Astrocyte (in vitro differentiated cells and primary cell): ENCODE measurements at regions not wholly inside any gene's neighbourhood (a gene's known extent, or its start where the extent isn't known, plus 50 kb on each side); places are given as distances from the start of the nearest gene placed in this dataset.
A peak's percentile ranks its signal among the peaks of the same experiment; 100 is the strongest.
"Not testable (repeated sequence)": the region's sequence is repeated elsewhere in the genome, so short reads cannot be mapped to it uniquely, and the experiment has no call there.

Experiments
- DNase-seq: peaks from one replicate; pipeline ENCODE4 v3.0.0-alpha.2; 2010; ENCODE audit warnings: low read depth
- FAIRE-seq: peaks from 2 replicates; lab custom pipeline; 2011; peaks lifted over from hg19 to GRCh38; lab: Jason Lieb, UNC
- H2AFZ ChIP-seq: 2 replicates; pipeline ENCODE4 v1.6.0; 2012; ENCODE audit warnings: low read depth, low read length, inconsistent platforms
- H3K27ac ChIP-seq: 2 replicates; pipeline ENCODE4 v1.5.1; 2011; ENCODE audit warnings: low read depth, low read length, inconsistent platforms
- H3K27me3 ChIP-seq: 2 replicates; pipeline ENCODE4 v1.6.0; 2011; ENCODE audit warnings: low read length, inconsistent platforms; ENCODE audit not compliant: insufficient read depth
- H3K36me3 ChIP-seq: 2 replicates; pipeline ENCODE4 v1.5.1; 2011; ENCODE audit warnings: low read length, inconsistent platforms; ENCODE audit not compliant: insufficient read depth
- H3K4me1 ChIP-seq: 2 replicates; pipeline ENCODE4 v1.5.1; 2011; ENCODE audit warnings: low read length, inconsistent platforms; ENCODE audit not compliant: insufficient read depth
- H3K4me2 ChIP-seq: 2 replicates; pipeline ENCODE4 v1.6.0; 2012; ENCODE audit warnings: low read length, inconsistent platforms
- H3K4me3 ChIP-seq: 2 replicates; pipeline ENCODE4 v1.5.1; 2011; ENCODE audit warnings: low read depth, mild to moderate bottlenecking, low read length, inconsistent platforms; ENCODE audit not compliant: insufficient read depth
- H3K79me2 ChIP-seq: 2 replicates; pipeline ENCODE4 v1.6.0; 2012; ENCODE audit warnings: mild to moderate bottlenecking, low read length, inconsistent platforms; ENCODE audit not compliant: insufficient read depth
- H3K9ac ChIP-seq: 2 replicates; pipeline ENCODE4 v1.6.0; 2012; ENCODE audit warnings: mild to moderate bottlenecking, low read length, inconsistent platforms
- H3K9me3 ChIP-seq: 2 replicates; pipeline ENCODE4 v1.5.1; 2012; ENCODE audit warnings: low read depth, mild to moderate bottlenecking, low read length, inconsistent platforms; ENCODE audit not compliant: insufficient read depth
- H4K20me1 ChIP-seq: 2 replicates; pipeline ENCODE4 v1.6.0; 2012; ENCODE audit warnings: low read length, inconsistent platforms; ENCODE audit not compliant: insufficient read depth
- H3K27ac Mint-ChIP-seq: one replicate; pipeline ENCODE4 v1.8.0; 2021; ENCODE audit warnings: mild to moderate bottlenecking, mixed read lengths; ENCODE audit not compliant: unreplicated experiment
- H3K27me3 Mint-ChIP-seq: one replicate; pipeline ENCODE4 v1.8.0; 2021; ENCODE audit warnings: low read depth, mixed read lengths; ENCODE audit not compliant: unreplicated experiment
- H3K36me3 Mint-ChIP-seq: one replicate; pipeline ENCODE4 v1.8.0; 2021; ENCODE audit warnings: low read depth, mixed read lengths; ENCODE audit not compliant: unreplicated experiment
- H3K4me1 Mint-ChIP-seq: one replicate; pipeline ENCODE4 v1.8.0; 2021; ENCODE audit warnings: low read depth, mixed read lengths; ENCODE audit not compliant: unreplicated experiment
- H3K4me3 Mint-ChIP-seq: one replicate; pipeline ENCODE4 v1.8.0; 2021; ENCODE audit warnings: mild to moderate bottlenecking, moderate library complexity, mixed read lengths; ENCODE audit not compliant: unreplicated experiment
- H3K9me3 Mint-ChIP-seq: one replicate; pipeline ENCODE4 v1.8.0; 2021; ENCODE audit warnings: mild to moderate bottlenecking, mixed read lengths; ENCODE audit not compliant: unreplicated experiment
- EZH2 ChIP-seq: IDR thresholded peaks from 2 replicates; pipeline ENCODE4 v1.6.1; 2012; ENCODE audit warnings: mild to moderate bottlenecking, low read length, inconsistent platforms; ENCODE audit not compliant: insufficient read depth
- TF ChIP-seq, protein P1 (sequence below): IDR thresholded peaks from 2 replicates; pipeline ENCODE4 v1.5.1; 2011; ENCODE audit warnings: low read depth, mild to moderate bottlenecking, inconsistent platforms, low read length, moderate library complexity; ENCODE audit not compliant: insufficient read depth

DNA sequence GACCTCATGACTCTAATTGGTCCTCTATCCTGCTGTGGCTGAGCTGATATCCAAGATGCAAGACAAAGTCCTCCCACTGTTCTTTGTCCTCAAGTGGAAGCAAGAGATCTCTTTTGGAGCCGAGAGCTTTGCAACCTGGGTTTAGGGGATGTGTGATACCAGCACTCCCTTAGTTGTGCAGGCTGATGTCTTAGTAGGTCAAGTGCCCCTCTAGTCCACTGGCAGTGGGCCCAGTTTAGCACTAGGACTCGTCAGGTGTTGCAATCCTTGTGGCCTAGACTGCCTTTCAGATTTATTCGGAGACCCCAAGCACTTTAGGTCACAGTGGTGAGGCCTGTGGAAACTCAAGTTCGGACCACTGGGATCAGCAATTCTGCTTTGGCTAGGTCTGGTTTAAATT, 64.0 kb downstream of the GPRASP3 start:
- no peak for FAIRE-seq
- H3K27me3 Mint-ChIP-seq = no peaks in the 10 kb centered on the region

DNA sequence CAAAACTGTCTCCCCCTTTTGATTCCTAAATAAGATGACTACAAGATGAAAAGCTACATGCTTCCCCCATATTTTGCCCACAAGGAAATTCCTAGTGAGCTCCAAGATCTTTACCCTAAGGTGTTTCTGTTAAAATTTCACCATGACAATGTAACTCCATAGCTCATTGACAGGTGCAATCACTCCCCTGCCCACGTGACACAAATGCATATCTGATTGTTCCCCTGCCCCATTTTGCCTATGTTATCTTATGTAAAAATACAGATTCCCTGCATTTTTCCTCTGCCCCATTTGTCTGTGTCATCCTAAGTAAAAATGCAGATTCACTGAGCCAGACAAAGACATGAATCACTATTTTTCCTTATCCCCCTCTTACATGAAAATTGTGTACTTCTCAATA, 66.7 kb downstream of the GPRASP3 start:
- Mint-ChIP-seq H3K9me3 (peaks cover 5% of the 10 kb centered on the region), H3K27ac (no peak overlapping the region)
- H3K4me1 ChIP-seq = no peaks in the 10 kb centered on the region

More for the DNA sequence above, 64.0 kb downstream of the GPRASP3 start:
- no peak overlapping the region for H3K9ac ChIP-seq
- H3K9me3 ChIP-seq = no peaks in the 10 kb centered on the region
- no peaks in the 10 kb centered on the region for H3K36me3 ChIP-seq
- no peak overlapping the region for H3K4me3 Mint-ChIP-seq
- no peak overlapping the region for H3K4me3 ChIP-seq
- no peaks in the 10 kb centered on the region for H3K9me3 Mint-ChIP-seq
- no peaks in the 10 kb centered on the region for H3K4me1 Mint-ChIP-seq
- no peak for TF ChIP-seq EZH2
- TF ChIP-seq, protein P1, sequence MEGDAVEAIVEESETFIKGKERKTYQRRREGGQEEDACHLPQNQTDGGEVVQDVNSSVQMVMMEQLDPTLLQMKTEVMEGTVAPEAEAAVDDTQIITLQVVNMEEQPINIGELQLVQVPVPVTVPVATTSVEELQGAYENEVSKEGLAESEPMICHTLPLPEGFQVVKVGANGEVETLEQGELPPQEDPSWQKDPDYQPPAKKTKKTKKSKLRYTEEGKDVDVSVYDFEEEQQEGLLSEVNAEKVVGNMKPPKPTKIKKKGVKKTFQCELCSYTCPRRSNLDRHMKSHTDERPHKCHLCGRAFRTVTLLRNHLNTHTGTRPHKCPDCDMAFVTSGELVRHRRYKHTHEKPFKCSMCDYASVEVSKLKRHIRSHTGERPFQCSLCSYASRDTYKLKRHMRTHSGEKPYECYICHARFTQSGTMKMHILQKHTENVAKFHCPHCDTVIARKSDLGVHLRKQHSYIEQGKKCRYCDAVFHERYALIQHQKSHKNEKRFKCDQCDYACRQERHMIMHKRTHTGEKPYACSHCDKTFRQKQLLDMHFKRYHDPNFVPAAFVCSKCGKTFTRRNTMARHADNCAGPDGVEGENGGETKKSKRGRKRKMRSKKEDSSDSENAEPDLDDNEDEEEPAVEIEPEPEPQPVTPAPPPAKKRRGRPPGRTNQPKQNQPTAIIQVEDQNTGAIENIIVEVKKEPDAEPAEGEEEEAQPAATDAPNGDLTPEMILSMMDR = no peak
- H3K27me3 ChIP-seq = no peaks in the 10 kb centered on the region
- no peak overlapping the region for H2AFZ ChIP-seq
- no peak for DNase-seq
- H3K4me2 ChIP-seq = no peak overlapping the region
- no peak overlapping the region for H3K27ac Mint-ChIP-seq
- no peaks in the 10 kb centered on the region for H3K4me1 ChIP-seq
- no peak overlapping the region for H3K27ac ChIP-seq
- H4K20me1 ChIP-seq = no peaks in the 10 kb centered on the region
- no peaks in the 10 kb centered on the region for H3K79me2 ChIP-seq
- H3K36me3 Mint-ChIP-seq = no peaks in the 10 kb centered on the region

DNA sequence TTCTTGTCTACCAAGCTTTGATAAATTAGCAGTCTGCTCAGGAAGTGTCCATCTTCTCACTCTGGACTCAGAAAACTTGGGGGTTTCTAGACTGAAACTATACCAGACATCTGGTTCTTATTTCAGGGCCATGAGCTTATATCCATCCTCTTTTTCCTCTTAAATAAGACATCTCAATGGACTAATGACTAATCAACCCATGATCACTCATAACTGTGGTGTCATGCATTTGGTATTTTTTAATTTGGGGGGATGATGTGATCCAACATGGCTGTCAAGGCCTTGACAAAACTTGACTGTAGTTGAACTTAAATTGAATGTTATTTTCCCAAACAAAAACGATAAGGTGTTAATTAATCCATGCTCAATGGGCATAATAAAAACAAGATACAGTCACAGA, 87.8 kb downstream of the GPRASP3 start:
- Histone ChIP-seq H3K4me3 (no peak overlapping the region), H3K4me1 (no peaks in the 10 kb centered on the region), H3K27ac (no peak overlapping the region), H3K36me3 (no peaks in the 10 kb centered on the region), H3K9me3 (no peaks in the 10 kb centered on the region), H3K79me2 (no peaks in the 10 kb centered on the region), H3K27me3 (no peaks in the 10 kb centered on the region), H3K9ac (no peak overlapping the region), H4K20me1 (no peaks in the 10 kb centered on the region), H3K4me2 (no peak overlapping the region), H2AFZ (no peak overlapping the region)
- no peaks in the 10 kb centered on the region for H3K4me1 Mint-ChIP-seq
- DNase-seq (peak; percentile 22), FAIRE-seq (no peak)
- H3K27ac Mint-ChIP-seq = no peak overlapping the region
- H3K27me3 Mint-ChIP-seq = no peaks in the 10 kb centered on the region
- no peaks in the 10 kb centered on the region for H3K36me3 Mint-ChIP-seq
- no peaks in the 10 kb centered on the region for H3K9me3 Mint-ChIP-seq
- TF ChIP-seq, protein P1 = no peak
- TF ChIP-seq EZH2 = no peak
- H3K4me3 Mint-ChIP-seq = no peak overlapping the region

More for the DNA sequence above, 66.7 kb downstream of the GPRASP3 start:
- Histone ChIP-seq H3K9ac (no peak overlapping the region), H3K9me3 (no peaks in the 10 kb centered on the region), H3K27me3 (no peaks in the 10 kb centered on the region), H4K20me1 (no peaks in the 10 kb centered on the region), H3K79me2 (no peaks in the 10 kb centered on the region), H3K4me3 (no peak overlapping the region), H3K36me3 (no peaks in the 10 kb centered on the region), H2AFZ (no peak overlapping the region), H3K27ac (no peak overlapping the region), H3K4me2 (no peak overlapping the region)
- DNase-seq (no peak), FAIRE-seq (peak; percentile 58)
- TF ChIP-seq EZH2 = no peak
- TF ChIP-seq, protein P1 = no peak
- Mint-ChIP-seq H3K4me3 (no peak overlapping the region), H3K27me3 (no peaks in the 10 kb centered on the region), H3K4me1 (no peaks in the 10 kb centered on the region), H3K36me3 (peaks cover 3% of the 10 kb centered on the region)

DNA sequence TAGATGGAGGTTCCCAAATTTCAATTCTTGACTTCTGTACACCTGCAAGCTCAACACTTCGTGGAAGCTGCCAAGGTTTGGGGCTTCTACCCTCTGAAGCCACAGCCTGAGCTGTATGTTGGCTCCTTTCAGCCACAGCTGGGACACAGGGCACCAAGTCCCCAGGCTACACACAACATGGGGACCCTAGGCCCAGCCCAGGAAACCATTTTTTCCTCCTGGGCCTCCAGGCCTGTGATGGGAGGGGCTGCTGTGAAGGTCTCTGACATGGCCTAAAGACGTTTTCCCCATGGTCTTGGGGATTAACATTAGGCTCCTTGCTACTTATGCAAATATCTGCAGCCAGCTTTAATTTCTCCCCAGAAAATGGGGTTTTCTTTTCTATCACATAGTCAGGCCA, 97.7 kb downstream of the GPRASP3 start:
- H3K4me3 ChIP-seq, DNase-seq, FAIRE-seq, H3K36me3 ChIP-seq, H3K27ac Mint-ChIP-seq, H3K27me3 ChIP-seq, H3K27me3 Mint-ChIP-seq, H3K9me3 Mint-ChIP-seq, H3K4me1 ChIP-seq, H3K36me3 Mint-ChIP-seq, H3K9me3 ChIP-seq, H3K9ac ChIP-seq, H3K4me2 ChIP-seq, H3K27ac ChIP-seq, H3K4me3 Mint-ChIP-seq, H3K4me1 Mint-ChIP-seq, H4K20me1 ChIP-seq, H2AFZ ChIP-seq, H3K79me2 ChIP-seq: not testable (repeated sequence)
